A549 (cell line): ENCODE measurements at regions not wholly inside any gene's neighbourhood (a gene's known extent, or its start where the extent isn't known, plus 50 kb on each side); places are given as distances from the start of the nearest gene placed in this dataset.

Source experiments
- ATAC-seq, 2 experiments: fragments of 200-7000 bp in 1 of 2; fragments of >200 bp in 1 of 2; cut with Nextera tagmentation in 1 of 2; cut with Tn5 transposase in 1 of 2; 3 replicates each; pipeline versions ENCODE4 v1.8.0 to v1.9.1; 2018 to 2020; ENCODE audit warnings: mild to moderate bottlenecking in 1 of 2, moderate library complexity in 1 of 2
- CTCF ChIA-PET: fragments of 300-600 bp; sonication (Branson Sonifier 250); formaldehyde crosslinking; extraction: SDS; loops from one replicate; lab custom pipeline; 2021; ENCODE audit warnings: antibody characterized with exemption, inconsistent platforms; lab: Yijun Ruan, JAX
- POLR2A ChIA-PET: fragments of 350-600 bp; formaldehyde crosslinking; extraction: SDS; loops from one replicate; lab custom pipeline; 2021; ENCODE audit warnings: antibody characterized with exemption, inconsistent platforms; lab: Yijun Ruan, JAX
- DNase-seq, 2 experiments: peaks; one replicate each; pipeline versions ENCODE4 v3.0.0 to v3.0.0-alpha.2; 2011 to 2016; ENCODE audit warnings: low read depth in 1 of 2, low spot score in 1 of 2
- FAIRE-seq: peaks from 2 replicates; lab custom pipeline; 2011; peaks lifted over from hg19 to GRCh38; lab: Jason Lieb, UNC
- H3K27ac ChIP-seq, 2 experiments: fragments of >200 bp; sonication (Bioruptor Twin); formaldehyde crosslinking; 3 replicates each; pipeline ENCODE4 v1.5.1; 2016 to 2017
- H3K4me1 ChIP-seq: fragments of >200 bp; sonication (Bioruptor Twin); formaldehyde crosslinking; 3 replicates; pipeline ENCODE4 v1.6.1; 2016
- H3K4me2 ChIP-seq: fragments of >200 bp; sonication (Bioruptor Twin); formaldehyde crosslinking; 3 replicates; pipeline ENCODE4 v1.6.1; 2016
- H3K4me3 ChIP-seq: fragments of >200 bp; sonication (Bioruptor Twin); formaldehyde crosslinking; 3 replicates; pipeline ENCODE4 v1.5.1; 2016
- H3K9me3 ChIP-seq: fragments of >200 bp; sonication (Bioruptor Twin); formaldehyde crosslinking; 3 replicates; pipeline ENCODE4 v1.6.1; 2016
- CBX2 ChIP-seq: fragments of 200-600 bp; sonication (generic); IDR thresholded peaks from 2 replicates; pipeline ENCODE4 v1.6.1; 2016; ENCODE audit warnings: low read depth, mild to moderate bottlenecking, borderline replicate concordance
- CBX8 ChIP-seq: fragments of 200-600 bp; sonication (generic); IDR thresholded peaks from 2 replicates; pipeline ENCODE4 v1.6.1; 2016
- CEBPB ChIP-seq, 2 experiments: fragments of >200 bp in 1 of 2; sonication (Bioruptor Twin) in 1 of 2; formaldehyde crosslinking in 1 of 2; IDR thresholded peaks; 2 replicates each; pipeline ENCODE4 v1.6.1; 2012 to 2016
- CHD2 ChIP-seq: fragments of 150-350 bp; IDR thresholded peaks from 2 replicates; pipeline ENCODE4 v1.6.1; 2014; ENCODE audit warnings: low read length; ENCODE audit not compliant: partially characterized antibody
- ESRRA ChIP-seq: fragments of 150-350 bp; IDR thresholded peaks from 2 replicates; pipeline ENCODE4 v1.6.1; 2014; ENCODE audit warnings: mild to moderate bottlenecking, low read length, borderline replicate concordance
- FOSL2 ChIP-seq, 2 experiments: fragments of 450-650 bp in 1 of 2; fragments of >200 bp in 1 of 2; sonication (Bioruptor Twin) in 1 of 2; formaldehyde crosslinking; IDR thresholded peaks; 2 replicates each; pipeline versions ENCODE4 v1.5.0 to v1.6.1; 2016 to 2020; ENCODE audit warnings: mild to moderate bottlenecking in 1 of 2, moderate library complexity in 1 of 2
- HDAC2 ChIP-seq: fragments of 200-600 bp; sonication (generic); IDR thresholded peaks from 2 replicates; pipeline ENCODE4 v1.6.1; 2016
- HEYL ChIP-seq: fragments of 250-450 bp; sonication (Bioruptor Pico); IDR thresholded peaks from 2 replicates; pipeline ENCODE4 v1.8.0; 2021; ENCODE audit warnings: mild to moderate bottlenecking, moderate library complexity
- JUNB ChIP-seq: fragments of >200 bp; sonication (Bioruptor Twin); formaldehyde crosslinking; IDR thresholded peaks from 2 replicates; pipeline ENCODE4 v1.6.1; 2016
- KDM1A ChIP-seq: fragments of 200-600 bp; sonication (generic); IDR thresholded peaks from 2 replicates; pipeline ENCODE4 v1.6.1; 2016; ENCODE audit warnings: low read depth, mild to moderate bottlenecking
- PHF8 ChIP-seq: fragments of 200-600 bp; sonication (generic); IDR thresholded peaks from 2 replicates; pipeline ENCODE4 v1.6.1; 2016; ENCODE audit warnings: low read depth, mild to moderate bottlenecking, antibody characterized with exemption, moderate library complexity, borderline replicate concordance
- RAD21 ChIP-seq, 2 experiments: fragments of >200 bp in 1 of 2; sonication (Bioruptor Twin) in 1 of 2; formaldehyde crosslinking in 1 of 2; IDR thresholded peaks in 1 of 2; conservative IDR thresholded peaks in 1 of 2; 2 replicates in 1 of 2; 3 replicates in 1 of 2; pipeline ENCODE4 v1.6.1; 2012 to 2018; ENCODE audit warnings: inconsistent platforms in 1 of 2
- RFX5 ChIP-seq: fragments of 450-650 bp; IDR thresholded peaks from 2 replicates; pipeline ENCODE4 v1.7.1; 2014; ENCODE audit warnings: antibody characterized with exemption, mild to moderate bottlenecking, moderate library complexity
- SMC3 ChIP-seq: fragments of >200 bp; sonication (Bioruptor Twin); formaldehyde crosslinking; IDR thresholded peaks from 3 replicates; pipeline ENCODE4 v1.6.1; 2018; ENCODE audit warnings: inconsistent platforms
- SREBF2 ChIP-seq: fragments of 450-650 bp; IDR thresholded peaks from 2 replicates; pipeline ENCODE4 v1.6.1; 2014; ENCODE audit warnings: mild to moderate bottlenecking, moderate library complexity
- TP53 ChIP-seq: fragments of 250-450 bp; sonication (Bioruptor Pico); IDR thresholded peaks from 2 replicates; pipeline ENCODE4 v1.5.0; 2021; ENCODE audit warnings: mild to moderate bottlenecking, moderate library complexity
- ZC3H11A ChIP-seq: fragments of 450-650 bp; IDR thresholded peaks from 2 replicates; pipeline ENCODE4 v1.6.1; 2014; ENCODE audit warnings: antibody characterized with exemption, mild to moderate bottlenecking
- ZSCAN20 ChIP-seq: fragments of 250-450 bp; sonication (Bioruptor Pico); IDR thresholded peaks from 2 replicates; pipeline ENCODE4 v1.8.0; 2022; ENCODE audit warnings: mild to moderate bottlenecking, moderate library complexity
- whole genome bisulfite sequencing: methylation state at CpG from one replicate; pipeline ENCODE4 v1.1.6; 2017; ENCODE audit errors: missing lambda C conversion rate; 5-methylcytosine and 5-hydroxymethylcytosine counted together
- TF ChIP-seq, protein P1 (sequence below): fragments of 250-450 bp; sonication (Bioruptor Pico); IDR thresholded peaks from 2 replicates; pipeline ENCODE4 v1.5.0; 2021; ENCODE audit warnings: mild to moderate bottlenecking, moderate library complexity, borderline replicate concordance
- TF ChIP-seq, protein P2 (sequence below): IDR thresholded peaks from 2 replicates; pipeline ENCODE4 v1.6.1; 2012; ENCODE audit warnings: low read depth, borderline replicate concordance
- TF ChIP-seq, protein P3 (sequence below): fragments of >200 bp; sonication (Bioruptor Twin); formaldehyde crosslinking; IDR thresholded peaks from 3 replicates; pipeline ENCODE4 v1.5.1; 2016

DNA sequence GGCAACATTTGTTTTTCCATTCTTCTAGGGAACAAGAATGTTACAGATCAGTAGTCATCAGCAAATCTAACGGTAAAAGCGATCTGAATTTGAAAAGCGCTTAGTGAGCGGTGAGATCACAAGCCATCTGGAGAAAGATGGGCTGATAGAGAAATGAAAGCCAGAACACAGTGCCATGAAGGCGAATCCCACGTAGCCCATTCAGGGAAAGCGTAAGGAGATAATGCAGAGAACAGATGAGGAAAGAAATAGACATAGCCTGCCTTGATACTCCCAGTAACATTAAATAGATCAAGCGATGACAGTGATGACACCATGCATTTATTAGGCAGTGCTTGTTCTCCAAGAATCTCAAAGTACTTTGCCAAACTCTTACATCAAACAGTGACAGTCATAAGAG lies 183.1 kb upstream of the PSMD7 start (continued):
- TF ChIP-seq, protein P1, sequence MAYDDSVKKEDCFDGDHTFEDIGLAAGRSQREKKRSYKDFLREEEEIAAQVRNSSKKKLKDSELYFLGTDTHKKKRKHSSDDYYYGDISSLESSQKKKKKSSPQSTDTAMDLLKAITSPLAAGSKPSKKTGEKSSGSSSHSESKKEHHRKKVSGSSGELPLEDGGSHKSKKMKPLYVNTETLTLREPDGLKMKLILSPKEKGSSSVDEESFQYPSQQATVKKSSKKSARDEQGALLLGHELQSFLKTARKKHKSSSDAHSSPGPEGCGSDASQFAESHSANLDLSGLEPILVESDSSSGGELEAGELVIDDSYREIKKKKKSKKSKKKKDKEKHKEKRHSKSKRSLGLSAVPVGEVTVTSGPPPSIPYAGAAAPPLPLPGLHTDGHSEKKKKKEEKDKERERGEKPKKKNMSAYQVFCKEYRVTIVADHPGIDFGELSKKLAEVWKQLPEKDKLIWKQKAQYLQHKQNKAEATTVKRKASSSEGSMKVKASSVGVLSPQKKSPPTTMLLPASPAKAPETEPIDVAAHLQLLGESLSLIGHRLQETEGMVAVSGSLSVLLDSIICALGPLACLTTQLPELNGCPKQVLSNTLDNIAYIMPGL (CRISPR knock-in tag), result no peak
- no peak for TF ChIP-seq CBX2
- no peak for TF ChIP-seq TP53 (CRISPR knock-in tag)
- TF ChIP-seq, protein P2, sequence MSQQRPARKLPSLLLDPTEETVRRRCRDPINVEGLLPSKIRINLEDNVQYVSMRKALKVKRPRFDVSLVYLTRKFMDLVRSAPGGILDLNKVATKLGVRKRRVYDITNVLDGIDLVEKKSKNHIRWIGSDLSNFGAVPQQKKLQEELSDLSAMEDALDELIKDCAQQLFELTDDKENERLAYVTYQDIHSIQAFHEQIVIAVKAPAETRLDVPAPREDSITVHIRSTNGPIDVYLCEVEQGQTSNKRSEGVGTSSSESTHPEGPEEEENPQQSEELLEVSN, result no peak
- no peak for TF ChIP-seq ZC3H11A
- TF ChIP-seq SREBF2, result no peak
- TF ChIP-seq CHD2, result no peak
- no peak for TF ChIP-seq JUNB
- TF ChIP-seq HEYL, result no peak

DNA sequence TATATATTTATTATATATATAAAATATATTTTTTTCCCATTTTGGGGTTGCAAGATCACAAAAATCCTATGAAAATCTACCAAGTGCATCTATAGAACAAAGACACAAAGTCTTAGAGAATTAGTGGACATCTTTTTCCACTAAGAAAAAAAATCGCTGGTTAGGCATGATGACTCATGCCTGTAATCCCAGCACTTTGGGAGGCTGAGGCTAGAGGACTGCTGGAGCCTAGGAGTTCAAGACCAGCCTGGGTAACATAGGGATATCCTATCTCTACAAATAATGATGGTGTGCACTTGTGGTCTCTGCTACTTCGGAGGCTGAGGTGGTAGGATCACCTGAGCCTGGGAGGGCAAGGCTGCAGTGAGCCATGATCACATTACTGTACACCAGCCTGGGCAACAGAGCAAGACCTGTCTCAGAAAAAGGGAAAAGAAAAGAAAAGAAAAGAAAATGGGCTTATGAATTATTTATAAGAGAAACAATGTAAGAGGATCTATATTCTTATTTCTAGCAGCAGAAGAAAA lies 185.1 kb upstream of the PSMD7 start:
- POLR2A ChIA-PET, result no interaction called here
- Histone ChIP-seq H3K4me1 (no peaks in the 10 kb centered on the region), H3K27ac (no peak overlapping the region), H3K9me3 (no peaks in the 10 kb centered on the region), H3K4me3 (no peak overlapping the region), H3K4me2 (no peak overlapping the region)
- 19% methylated on average over 2 of the region's 2 CpGs for WGBS
- CTCF ChIA-PET, result no interaction called here
- FAIRE-seq (no peak), DNase-seq (no peak), ATAC-seq (no peak)
- TF ChIP-seq CEBPB (IDR thresholded peaks at IDR 0.05) (no peak), FOSL2 (IDR thresholded peaks at IDR 0.05) (no peak), FOSL2 (CRISPR knock-in tag; IDR thresholded peaks at IDR 0.05) (peak; percentile 42)

DNA sequence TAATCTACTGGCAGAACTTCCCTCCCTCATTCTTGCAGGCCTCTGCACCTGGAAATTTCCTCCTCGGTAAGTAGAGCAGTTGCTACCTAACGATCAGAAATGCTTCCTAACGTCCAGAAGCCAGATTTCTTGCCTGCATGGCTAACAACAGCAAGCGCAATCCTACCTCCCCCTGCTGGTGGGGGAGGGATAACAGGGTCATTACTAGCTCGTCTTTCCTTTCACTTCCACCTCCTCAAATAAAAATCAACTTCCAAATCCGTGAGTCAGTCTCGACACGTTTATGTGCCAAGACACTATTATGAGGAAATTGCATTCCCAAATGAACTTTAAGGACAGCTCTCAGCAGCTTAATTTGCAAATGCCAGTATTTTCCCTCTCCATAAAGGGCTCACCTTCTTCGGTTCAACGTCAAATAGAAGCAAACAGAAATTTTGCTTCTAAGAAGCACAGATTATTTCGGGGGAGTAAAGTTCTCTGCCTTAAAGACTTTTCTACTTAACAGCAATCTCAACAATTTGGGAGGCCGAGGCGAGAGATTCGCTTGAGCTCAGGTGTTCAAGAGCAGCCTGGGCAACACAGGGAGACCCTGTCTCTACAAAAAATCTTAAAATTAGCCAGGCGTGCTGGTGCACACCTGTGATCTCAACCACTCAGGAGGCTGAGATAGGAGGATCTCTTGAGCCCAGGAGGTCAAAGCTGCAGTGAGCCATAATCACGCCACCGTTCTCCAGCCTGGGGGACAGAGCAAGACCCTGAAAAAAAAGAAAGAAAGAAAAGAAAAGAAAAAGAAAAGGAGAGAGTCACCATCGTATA lies 188.6 kb upstream of the PSMD7 start:
- H3K4me2 ChIP-seq, result peak overlapping the region; percentile 69
- TF ChIP-seq RFX5 (no peak), SMC3 (peak; percentile 35; the same call in 1 of the 3 replicates), TP53 (CRISPR knock-in tag) (no peak), KDM1A (no peak), ESRRA (no peak), RAD21 (conservative IDR thresholded peaks at IDR 0.05 in 1 of 2, IDR thresholded peaks at IDR 0.05 in 1 of 2) (peak; percentile 40 to 68; a peak in 4 of 5 replicates), ZSCAN20 (CRISPR knock-in tag) (no peak), CBX2 (no peak), CBX8 (no peak), PHF8 (no peak), HDAC2 (no peak)
- TF ChIP-seq, protein P3, sequence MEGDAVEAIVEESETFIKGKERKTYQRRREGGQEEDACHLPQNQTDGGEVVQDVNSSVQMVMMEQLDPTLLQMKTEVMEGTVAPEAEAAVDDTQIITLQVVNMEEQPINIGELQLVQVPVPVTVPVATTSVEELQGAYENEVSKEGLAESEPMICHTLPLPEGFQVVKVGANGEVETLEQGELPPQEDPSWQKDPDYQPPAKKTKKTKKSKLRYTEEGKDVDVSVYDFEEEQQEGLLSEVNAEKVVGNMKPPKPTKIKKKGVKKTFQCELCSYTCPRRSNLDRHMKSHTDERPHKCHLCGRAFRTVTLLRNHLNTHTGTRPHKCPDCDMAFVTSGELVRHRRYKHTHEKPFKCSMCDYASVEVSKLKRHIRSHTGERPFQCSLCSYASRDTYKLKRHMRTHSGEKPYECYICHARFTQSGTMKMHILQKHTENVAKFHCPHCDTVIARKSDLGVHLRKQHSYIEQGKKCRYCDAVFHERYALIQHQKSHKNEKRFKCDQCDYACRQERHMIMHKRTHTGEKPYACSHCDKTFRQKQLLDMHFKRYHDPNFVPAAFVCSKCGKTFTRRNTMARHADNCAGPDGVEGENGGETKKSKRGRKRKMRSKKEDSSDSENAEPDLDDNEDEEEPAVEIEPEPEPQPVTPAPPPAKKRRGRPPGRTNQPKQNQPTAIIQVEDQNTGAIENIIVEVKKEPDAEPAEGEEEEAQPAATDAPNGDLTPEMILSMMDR, result peak; percentile 60
- TF ChIP-seq, all 56 proteins: peak for 3
- Histone ChIP-seq H3K9me3 (no peaks in the 10 kb centered on the region), H3K27ac (no peak overlapping the region), H3K4me3 (peak overlapping the region; percentile 35), H3K4me1 (no peaks in the 10 kb centered on the region)
- DNase-seq (peak; percentile 42 to 70), FAIRE-seq (no peak), ATAC-seq (peak; percentile 95 to 96)
- WGBS, result 11% methylated on average over 18 of the region's 18 CpGs
- ChIA-PET CTCF (interaction anchor here (0.6 to 2.0 kb wide), 14 partner anchors 8 to 1257 kb away, joined by 3 to 7 read pairs (median 4); no protein-coding TSS in a partner anchor), POLR2A (no interaction called here)
